ENCODE measurements at regions not wholly inside any gene's neighbourhood (a gene's known extent, or its start where the extent isn't known, plus 50 kb on each side); places are given as distances from the start of the nearest gene placed in this dataset.

DNA sequence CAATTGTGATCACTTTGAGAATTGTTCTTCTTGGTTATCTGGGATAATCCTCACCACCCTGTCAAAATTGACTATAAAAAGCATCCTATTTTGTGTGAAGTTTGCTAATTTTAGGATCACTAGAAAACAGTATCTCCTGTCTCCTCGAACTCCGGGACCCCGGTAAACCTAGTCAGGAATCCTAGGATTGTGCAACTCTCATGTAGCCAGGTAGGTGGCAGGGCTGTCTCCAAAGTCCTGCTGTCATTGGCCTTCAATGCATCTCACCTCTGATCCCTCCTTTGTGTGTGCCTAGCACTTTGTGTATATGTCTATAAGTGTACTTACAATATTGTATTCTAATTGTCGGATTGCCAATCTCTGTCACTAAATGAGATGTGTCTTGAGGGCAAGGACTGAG, 1564.8 kb downstream of the RPA4 start:
- no peak overlapping the region for H2AK5ac ChIP-seq (ENCODE audit: low read depth, low read length)
- no peak overlapping the region for H2BK15ac ChIP-seq (ENCODE audit: low read length)
- no peak overlapping the region for H3K56ac ChIP-seq (replicated peaks; ENCODE audit: insufficient read length, low read depth, low read length)
- 88% methylated on average over 4 of the region's 4 CpGs; no CpG with 5 or more reads in 1 of the 2 experiments for WGBS, 2 experiments (ENCODE audit: extremely low coverage in 1 of 2, insufficient coverage in 1 of 2, insufficient read length in 1 of 2, insufficient replicate concordance in 2 of 2, low coverage in 1 of 2, low lambda C conversion rate in 2 of 2, missing lambda C conversion rate in 1 of 2)
- no peak overlapping the region for H2BK20ac ChIP-seq (ENCODE audit: low read length)
- H3K27me3 ChIP-seq (replicated peaks in 1 of 4; ENCODE audit: control insufficient read depth in 3 of 4, extremely low read depth in 1 of 4, insufficient read depth in 3 of 4, low read length in 3 of 4), result no peaks in the 10 kb centered on the region
- H3K23me2 ChIP-seq (ENCODE audit: low read depth, low read length), result no peaks in the 10 kb centered on the region
- H3K4ac ChIP-seq (replicated peaks; ENCODE audit: insufficient read length, low read depth, low read length), result no peak overlapping the region
- H2BK12ac ChIP-seq (ENCODE audit: low read depth, low read length), result no peak overlapping the region
- no peak overlapping the region for H3K9ac ChIP-seq (replicated peaks in 1 of 4; ENCODE audit: extremely low read depth in 1 of 4, low read depth in 3 of 4, low read length in 3 of 4)
- TF ChIP-seq RAD21 (IDR thresholded peaks at IDR 0.05 in 1 of 2, conservative IDR thresholded peaks at IDR 0.05 in 1 of 2; ENCODE audit: low read depth in 2 of 2, low read length in 2 of 2), result peak; percentile 51 to 66
- peak; percentile 78 for TF ChIP-seq CEBPB (IDR thresholded peaks at IDR 0.05; ENCODE audit: low read depth, low read length)
- TF ChIP-seq, protein P1, sequence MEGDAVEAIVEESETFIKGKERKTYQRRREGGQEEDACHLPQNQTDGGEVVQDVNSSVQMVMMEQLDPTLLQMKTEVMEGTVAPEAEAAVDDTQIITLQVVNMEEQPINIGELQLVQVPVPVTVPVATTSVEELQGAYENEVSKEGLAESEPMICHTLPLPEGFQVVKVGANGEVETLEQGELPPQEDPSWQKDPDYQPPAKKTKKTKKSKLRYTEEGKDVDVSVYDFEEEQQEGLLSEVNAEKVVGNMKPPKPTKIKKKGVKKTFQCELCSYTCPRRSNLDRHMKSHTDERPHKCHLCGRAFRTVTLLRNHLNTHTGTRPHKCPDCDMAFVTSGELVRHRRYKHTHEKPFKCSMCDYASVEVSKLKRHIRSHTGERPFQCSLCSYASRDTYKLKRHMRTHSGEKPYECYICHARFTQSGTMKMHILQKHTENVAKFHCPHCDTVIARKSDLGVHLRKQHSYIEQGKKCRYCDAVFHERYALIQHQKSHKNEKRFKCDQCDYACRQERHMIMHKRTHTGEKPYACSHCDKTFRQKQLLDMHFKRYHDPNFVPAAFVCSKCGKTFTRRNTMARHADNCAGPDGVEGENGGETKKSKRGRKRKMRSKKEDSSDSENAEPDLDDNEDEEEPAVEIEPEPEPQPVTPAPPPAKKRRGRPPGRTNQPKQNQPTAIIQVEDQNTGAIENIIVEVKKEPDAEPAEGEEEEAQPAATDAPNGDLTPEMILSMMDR (IDR thresholded peaks at IDR 0.05; ENCODE audit: control extremely low read depth in 1 of 3, insufficient read depth in 1 of 3, low read depth in 1 of 3, low read length in 3 of 3), result peak; percentile 19 to 53 (median 35); a peak in 3 of 4 replicates
- no peak for TF ChIP-seq POU5F1 (IDR thresholded peaks at IDR 0.05; ENCODE audit: low read depth, low read length)
- no peak overlapping the region for H3K18ac ChIP-seq (ENCODE audit: extremely low read depth, low read length)
- H4K8ac ChIP-seq (ENCODE audit: extremely low read depth, insufficient read depth, low read length), result no peak overlapping the region
- H3K9me3 ChIP-seq (ENCODE audit: insufficient read depth in 2 of 2, low read depth in 1 of 2, low read length in 1 of 2), result no peaks in the 10 kb centered on the region
- H3K36me3 ChIP-seq (ENCODE audit: control insufficient read depth in 2 of 4, insufficient read depth in 4 of 4, low read length in 3 of 4), result no peaks in the 10 kb centered on the region
- no peaks in the 10 kb centered on the region for H3K4me1 ChIP-seq (replicated peaks in 1 of 4; ENCODE audit: control insufficient read depth in 3 of 4, insufficient read depth in 4 of 4, low read length in 3 of 4)
- H2AFZ ChIP-seq (ENCODE audit: low read length), result no peak overlapping the region
- H3K14ac ChIP-seq (ENCODE audit: insufficient read length), result no peak overlapping the region
- H3K4me2 ChIP-seq (ENCODE audit: insufficient read depth in 1 of 2, low read depth in 2 of 2, low read length in 2 of 2), result no peak overlapping the region
- no peak overlapping the region for H3K4me3 ChIP-seq (ENCODE audit: extremely low read depth in 1 of 4, insufficient read depth in 2 of 4, low read depth in 3 of 4, low read length in 4 of 4)
- no peaks in the 10 kb centered on the region for H3K79me2 ChIP-seq (ENCODE audit: control insufficient read depth in 1 of 2, insufficient read depth in 2 of 2, low read length in 2 of 2)
- FAIRE-seq, result no peak
- no peak overlapping the region for H2BK5ac ChIP-seq (ENCODE audit: low read depth, low read length)
- ChIA-PET CTCF (ENCODE audit: partially characterized antibody) (interaction anchor here (0.5 to 1.2 kb wide), 2 partner anchors 9 to 71 kb away, joined by 3 read pairs; no protein-coding TSS in a partner anchor), POLR2A (ENCODE audit: partially characterized antibody) (no interaction called here)
- H2BK120ac ChIP-seq (replicated peaks; ENCODE audit: low read depth, low read length), result no peak overlapping the region
- DNase-seq (ENCODE audit: low read depth in 1 of 2, low spot score in 2 of 2), result no peak
- H3K27ac ChIP-seq (ENCODE audit: low read depth, low read length), result no peak overlapping the region
- no peaks in the 10 kb centered on the region for H3K79me1 ChIP-seq (ENCODE audit: low read depth, low read length)
- no peak overlapping the region for H4K5ac ChIP-seq (ENCODE audit: insufficient read length, low read depth, low read length)
- H4K20me1 ChIP-seq (replicated peaks in 1 of 2; ENCODE audit: control insufficient read depth in 1 of 2, insufficient read depth in 2 of 2, low read length in 2 of 2), result no peaks in the 10 kb centered on the region
- no peak overlapping the region for H3K23ac ChIP-seq (ENCODE audit: insufficient read length)
- H4K91ac ChIP-seq (replicated peaks; ENCODE audit: insufficient read length, low read length), result no peak overlapping the region
